BJ (cell line): ENCODE measurements at regions not wholly inside any gene's neighbourhood (a gene's known extent, or its start where the extent isn't known, plus 50 kb on each side); places are given as distances from the start of the nearest gene placed in this dataset.

Experiments
- CTCF ChIA-PET: fragments of 350-600 bp; formaldehyde crosslinking; extraction: SDS; loops from one replicate; lab custom pipeline; 2021; ENCODE audit warnings: antibody characterized with exemption, inconsistent platforms; lab: Yijun Ruan, JAX
- POLR2A ChIA-PET: fragments of 300-600 bp; sonication (Branson Sonifier 250); formaldehyde crosslinking; extraction: SDS; loops from one replicate; lab custom pipeline; 2021; ENCODE audit warnings: antibody characterized with exemption; lab: Charles Lee
- DNase-seq: peaks from one replicate; pipeline ENCODE4 v3.0.0-alpha.2; 2011; ENCODE audit warnings: low read depth
- H3K27me3 ChIP-seq: 2 replicates; pipeline ENCODE4 v1.6.0; 2011; ENCODE audit warnings: low read length; ENCODE audit not compliant: control insufficient read depth, insufficient read depth
- H3K36me3 ChIP-seq: 2 replicates; pipeline ENCODE4 v1.5.1; 2011; ENCODE audit warnings: low read length; ENCODE audit not compliant: control insufficient read depth, insufficient read depth
- H3K4me3 ChIP-seq: 2 replicates; pipeline ENCODE4 v1.5.1; 2011; ENCODE audit warnings: low read depth, mild to moderate bottlenecking, control low read depth, low read length
- CTCF ChIP-seq: IDR thresholded peaks from 2 replicates; pipeline ENCODE4 v1.5.1; 2011; ENCODE audit warnings: low read depth, mild to moderate bottlenecking, control low read depth, inconsistent platforms, low read length, moderate library complexity; ENCODE audit not compliant: insufficient read depth

- no peak for DNase-seq
- TF ChIP-seq CTCF: no peak
- ChIA-PET POLR2A (no interaction called here), CTCF (interaction anchor here (0.9 kb wide), 1 partner anchor 17 kb away, joined by 3 read pairs; no protein-coding TSS in a partner anchor)
- Histone ChIP-seq H3K27me3 (no peaks in the 10 kb centered on the region), H3K36me3 (no peaks in the 10 kb centered on the region), H3K4me3 (no peak overlapping the region)
Measured at GRCh38 chr5:136430081-136430480, 64.7 kb upstream of the TRPC7 start.

GRCh38 chr5:136427426-136427825 lies 62.1 kb upstream of the TRPC7 start:
- CTCF ChIA-PET: interaction anchor here (3.0 kb wide), 1 partner anchor 178 kb away, joined by 36 read pairs; no protein-coding TSS in a partner anchor
- no peak for TF ChIP-seq CTCF
- POLR2A ChIA-PET: no interaction called here

GRCh38 chr5:136425921-136426320 lies 60.6 kb upstream of the TRPC7 start:
- ChIA-PET POLR2A (no interaction called here), CTCF (interaction anchor here (0.7 to 3.0 kb wide), 5 partner anchors 10 to 347 kb away, joined by 3 to 36 read pairs (median 3); no protein-coding TSS in a partner anchor)
- no peak overlapping the region for H3K4me3 ChIP-seq
- H3K36me3 ChIP-seq: no peaks in the 10 kb centered on the region
- no peak for DNase-seq
- no peak for TF ChIP-seq CTCF
- H3K27me3 ChIP-seq: no peaks in the 10 kb centered on the region

More at GRCh38 chr5:136427426-136427825, 62.1 kb upstream of the TRPC7 start:
- DNase-seq: no peak
- no peak overlapping the region for H3K4me3 ChIP-seq
- H3K27me3 ChIP-seq: no peaks in the 10 kb centered on the region
- no peaks in the 10 kb centered on the region for H3K36me3 ChIP-seq

GRCh38 chr5:136424835-136425584 lies 59.7 kb upstream of the TRPC7 start:
- peak; percentile 83 for TF ChIP-seq CTCF
- ChIA-PET CTCF (interaction anchor here (0.6 to 3.0 kb wide), 8 partner anchors 9 to 348 kb away, joined by 3 to 36 read pairs (median 3); no protein-coding TSS in a partner anchor), POLR2A (no interaction called here)
- no peaks in the 10 kb centered on the region for H3K27me3 ChIP-seq
- no peaks in the 10 kb centered on the region for H3K36me3 ChIP-seq
- H3K4me3 ChIP-seq: no peak overlapping the region
- no peak for DNase-seq

GRCh38 chr5:136423944-136424606 lies 58.7 kb upstream of the TRPC7 start:
- CTCF ChIA-PET: interaction anchor here (1.2 to 8.4 kb wide), 2 partner anchors 25 to 174 kb away, joined by 4 to 52 read pairs; no protein-coding TSS in a partner anchor
- no peak for TF ChIP-seq CTCF
- DNase-seq: no peak
- H3K36me3 ChIP-seq: no peaks in the 10 kb centered on the region
- POLR2A ChIA-PET: no interaction called here
- H3K4me3 ChIP-seq: no peak overlapping the region
- no peaks in the 10 kb centered on the region for H3K27me3 ChIP-seq
